HUES64 (cell line): ENCODE measurements at regions not wholly inside any gene's neighbourhood (a gene's known extent, or its start where the extent isn't known, plus 50 kb on each side); places are given as distances from the start of the nearest gene placed in this dataset.
"Not testable (repeated sequence)": the region's sequence is repeated elsewhere in the genome, so short reads cannot be mapped to it uniquely, and the experiment has no call there.

Source experiments
- H3K27ac ChIP-seq: 2 replicates; pipeline ENCODE4 v1.7.0; 2013; ENCODE audit warnings: low read depth, low read length, inconsistent platforms
- H3K27me3 ChIP-seq: 2 replicates; pipeline ENCODE4 v1.6.1; 2013; ENCODE audit warnings: mild to moderate bottlenecking, low read length; ENCODE audit not compliant: insufficient read depth
- H3K36me3 ChIP-seq: 2 replicates; pipeline ENCODE4 v1.6.1; 2013; ENCODE audit warnings: mild to moderate bottlenecking, low read length; ENCODE audit not compliant: insufficient read depth
- H3K4me1 ChIP-seq: 2 replicates; pipeline ENCODE4 v1.6.1; 2013; ENCODE audit warnings: mild to moderate bottlenecking, low read length, moderate library complexity; ENCODE audit not compliant: insufficient read depth
- H3K4me3 ChIP-seq: 2 replicates; pipeline ENCODE4 v1.5.1; 2013; ENCODE audit warnings: mild to moderate bottlenecking, low read length, moderate library complexity
- H3K9ac ChIP-seq: 2 replicates; pipeline ENCODE4 v1.6.1; 2013; ENCODE audit warnings: mild to moderate bottlenecking, low read depth, low read length
- H3K9me3 ChIP-seq: 2 replicates; pipeline ENCODE4 v1.6.1; 2013; ENCODE audit warnings: low read depth, low read length; ENCODE audit not compliant: insufficient read depth
- WGBS: fragments of 150-250, 120-280 bp; methylation state at CpG from one replicate; pipeline ENCODE4 v1.1.7; 2013; ENCODE audit warnings: missing lambda C conversion rate; 5-methylcytosine and 5-hydroxymethylcytosine counted together

DNA sequence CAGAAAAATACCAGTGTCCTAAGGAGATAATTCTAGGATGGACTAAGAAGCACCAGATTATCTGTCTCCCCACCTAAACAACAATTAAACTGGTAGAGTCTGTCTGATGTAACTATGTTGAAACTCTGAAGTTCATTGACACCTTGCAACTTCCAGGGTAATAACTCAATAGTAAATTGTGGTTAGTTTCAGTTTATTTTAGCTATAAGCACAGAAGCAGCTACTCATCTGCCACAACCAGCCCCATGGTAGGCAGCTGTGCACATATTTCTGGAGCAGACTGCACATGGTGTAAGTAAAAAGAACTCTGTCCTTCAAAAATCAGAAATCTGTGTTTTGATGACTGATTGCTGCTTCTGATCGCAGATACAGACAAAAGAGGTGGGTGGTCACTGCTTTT is 852.1 kb downstream of the CDH11 start:
- H3K27me3 ChIP-seq: no peaks in the 10 kb centered on the region
- no peak overlapping the region for H3K27ac ChIP-seq
- no peak overlapping the region for H3K4me3 ChIP-seq
- H3K9ac ChIP-seq: no peak overlapping the region
- whole genome bisulfite sequencing: 93% methylated on average over 1 of the region's 1 CpG
- no peaks in the 10 kb centered on the region for H3K36me3 ChIP-seq
- H3K4me1 ChIP-seq: no peaks in the 10 kb centered on the region
- H3K9me3 ChIP-seq: no peaks in the 10 kb centered on the region

- no peaks in the 10 kb centered on the region for H3K36me3 ChIP-seq
- no peaks in the 10 kb centered on the region for H3K4me1 ChIP-seq
- no peaks in the 10 kb centered on the region for H3K9me3 ChIP-seq
- no peak overlapping the region for H3K4me3 ChIP-seq
- no peak overlapping the region for H3K9ac ChIP-seq
- H3K27ac ChIP-seq: no peak overlapping the region
- no peaks in the 10 kb centered on the region for H3K27me3 ChIP-seq
Observed at GRCh38 chr16:64265756-64266155, 856.1 kb downstream of the CDH11 start.

- not testable (repeated sequence) for H3K9ac ChIP-seq, H3K27me3 ChIP-seq, H3K4me1 ChIP-seq, H3K9me3 ChIP-seq, H3K36me3 ChIP-seq, H3K4me3 ChIP-seq, H3K27ac ChIP-seq
- 96% methylated on average over 23 of the region's 23 CpGs for WGBS
Observed at GRCh38 chr16:64260631-64261401, 861.0 kb downstream of the CDH11 start.

DNA sequence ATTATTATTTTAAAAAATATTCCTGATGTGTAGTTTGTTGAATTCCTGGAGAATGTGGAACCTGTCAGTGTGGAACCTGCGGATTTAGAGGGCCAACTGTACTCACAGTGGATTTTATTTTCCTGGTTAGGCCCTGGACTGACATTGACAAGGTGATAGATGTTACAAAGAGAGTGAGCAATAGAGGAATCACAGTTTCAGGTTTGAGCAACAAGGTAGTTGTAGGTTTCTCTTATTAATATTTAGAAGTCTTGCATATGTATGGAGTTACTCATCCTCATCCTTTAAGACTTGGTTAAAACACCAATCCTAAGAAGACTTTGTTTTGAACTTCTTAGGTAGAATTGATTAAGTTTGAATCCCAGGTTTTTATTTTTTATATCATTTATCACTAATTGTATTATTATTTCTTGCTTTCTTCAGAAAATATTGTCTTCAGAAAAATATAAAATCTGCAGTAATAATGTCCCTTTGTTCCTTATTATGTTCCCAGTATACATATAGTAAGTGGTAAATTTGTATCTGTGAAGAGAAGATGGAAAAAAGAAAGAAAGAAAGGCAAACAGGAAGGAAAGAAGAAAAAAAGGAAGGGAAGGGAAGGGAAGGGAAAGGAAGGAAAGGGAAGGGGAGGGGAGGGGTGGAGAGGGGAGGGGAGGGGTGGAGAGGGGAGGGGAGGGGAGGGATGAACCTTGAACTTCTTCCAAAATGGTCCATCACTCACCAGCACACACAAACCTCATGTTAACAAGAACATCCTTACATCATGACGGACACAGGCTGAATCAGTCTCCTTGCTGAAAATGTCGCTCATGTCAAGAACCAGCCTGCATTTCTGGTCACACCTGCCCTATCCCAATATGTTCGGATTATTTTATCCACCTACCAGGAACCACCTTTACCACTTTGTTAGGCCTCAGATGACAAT is 867.2 kb downstream of the CDH11 start:
- 95% methylated on average over 4 of the region's 4 CpGs for WGBS
- H3K9me3 ChIP-seq: no peaks in the 10 kb centered on the region
- H3K27ac ChIP-seq: no peak overlapping the region
- H3K9ac ChIP-seq: no peak overlapping the region
- no peaks in the 10 kb centered on the region for H3K36me3 ChIP-seq
- H3K27me3 ChIP-seq: no peaks in the 10 kb centered on the region
- no peak overlapping the region for H3K4me3 ChIP-seq
- no peaks in the 10 kb centered on the region for H3K4me1 ChIP-seq

DNA sequence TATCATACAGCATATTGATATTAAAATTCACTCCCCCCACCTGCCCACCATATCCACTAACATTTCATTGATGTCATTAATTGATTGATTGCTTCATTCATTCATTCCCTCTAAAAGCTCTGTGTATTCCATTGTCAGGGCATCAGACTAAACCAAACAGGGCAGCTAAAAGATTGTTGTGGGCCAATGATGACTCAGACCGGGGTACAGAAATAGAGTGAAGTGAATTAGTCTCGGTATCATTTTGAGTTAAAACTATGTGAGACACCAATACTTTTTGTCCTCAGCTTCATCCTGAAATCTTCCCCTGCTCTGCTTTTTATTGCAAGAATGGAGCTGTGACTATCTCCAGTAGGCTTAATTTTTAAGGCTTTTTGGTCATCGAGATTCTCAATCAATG is 868.3 kb downstream of the CDH11 start:
- Histone ChIP-seq H3K9me3 (no peaks in the 10 kb centered on the region), H3K4me3 (no peak overlapping the region), H3K4me1 (no peaks in the 10 kb centered on the region), H3K27ac (no peak overlapping the region), H3K27me3 (no peaks in the 10 kb centered on the region), H3K36me3 (no peaks in the 10 kb centered on the region), H3K9ac (no peak overlapping the region)
- 97% methylated on average over 3 of the region's 3 CpGs for WGBS

DNA sequence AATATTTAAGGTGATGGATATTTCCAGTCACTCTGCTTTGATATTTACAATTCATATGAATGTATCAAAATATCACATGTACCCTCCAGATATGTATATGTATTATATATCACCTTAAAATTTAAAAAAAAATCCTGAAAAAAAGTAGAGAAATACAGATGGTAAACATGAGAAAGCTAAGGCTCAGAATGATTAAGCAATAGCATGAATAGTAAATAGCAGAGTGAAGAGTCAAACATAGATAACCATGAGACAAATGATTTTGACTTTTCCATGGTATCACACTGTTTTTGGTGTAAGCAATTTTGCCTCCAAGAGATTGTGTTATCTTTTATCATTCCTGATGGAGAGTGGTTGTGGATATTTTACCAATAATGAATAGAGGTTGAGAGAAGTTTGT is 868.8 kb downstream of the CDH11 start:
- H3K27ac ChIP-seq: no peak overlapping the region
- H3K4me1 ChIP-seq: no peaks in the 10 kb centered on the region
- no peaks in the 10 kb centered on the region for H3K9me3 ChIP-seq

GRCh38 chr16:64251742-64252141 is 870.1 kb downstream of the CDH11 start:
- WGBS: 74% methylated on average over 1 of the region's 2 CpGs
- no peak overlapping the region for H3K9ac ChIP-seq

More for the DNA sequence above, 868.8 kb downstream of the CDH11 start:
- Histone ChIP-seq H3K4me3 (no peak overlapping the region), H3K27me3 (no peaks in the 10 kb centered on the region), H3K9ac (no peak overlapping the region), H3K36me3 (no peaks in the 10 kb centered on the region)

GRCh38 chr16:64250866-64251265 is 871.0 kb downstream of the CDH11 start:
- Histone ChIP-seq H3K9me3 (no peaks in the 10 kb centered on the region), H3K4me1 (no peaks in the 10 kb centered on the region), H3K27me3 (no peaks in the 10 kb centered on the region), H3K36me3 (no peaks in the 10 kb centered on the region), H3K27ac (no peak overlapping the region), H3K4me3 (no peak overlapping the region), H3K9ac (no peak overlapping the region)
- 100% methylated on average over 1 of the region's 1 CpG for WGBS

More at GRCh38 chr16:64251742-64252141, 870.1 kb downstream of the CDH11 start:
- Histone ChIP-seq H3K36me3 (no peaks in the 10 kb centered on the region), H3K4me3 (no peak overlapping the region), H3K4me1 (no peaks in the 10 kb centered on the region), H3K9me3 (no peaks in the 10 kb centered on the region), H3K27ac (no peak overlapping the region), H3K27me3 (no peaks in the 10 kb centered on the region)

DNA sequence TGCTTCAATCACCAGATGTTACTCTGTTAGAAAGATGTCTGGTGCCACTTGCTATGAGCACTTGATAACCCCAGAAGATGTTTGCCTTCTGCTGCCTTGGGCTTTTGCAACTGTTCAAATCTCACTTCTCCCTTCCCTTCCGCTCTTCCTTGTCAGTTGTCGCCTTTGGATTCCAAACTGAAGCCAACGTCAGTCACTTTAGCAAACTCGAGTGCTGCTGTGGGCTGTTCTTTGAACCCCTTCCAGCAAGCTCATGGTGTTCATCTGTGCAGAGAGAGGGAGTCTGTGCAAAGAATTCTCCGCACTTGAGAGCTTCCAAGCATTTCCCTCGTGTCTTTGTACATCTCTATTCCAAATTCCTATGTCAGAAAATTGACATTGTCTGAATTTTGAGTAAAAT is 879.4 kb downstream of the CDH11 start:
- H3K9ac ChIP-seq: no peak overlapping the region
- H3K9me3 ChIP-seq: no peaks in the 10 kb centered on the region
- H3K4me1 ChIP-seq: no peaks in the 10 kb centered on the region
- H3K4me3 ChIP-seq: no peak overlapping the region
- H3K27me3 ChIP-seq: no peaks in the 10 kb centered on the region
- no peak overlapping the region for H3K27ac ChIP-seq
- 95% methylated on average over 4 of the region's 6 CpGs for whole genome bisulfite sequencing
- no peaks in the 10 kb centered on the region for H3K36me3 ChIP-seq

GRCh38 chr16:64240586-64240985 is 881.3 kb downstream of the CDH11 start:
- Histone ChIP-seq H3K36me3 (no peaks in the 10 kb centered on the region), H3K27ac (no peak overlapping the region), H3K9ac (no peak overlapping the region), H3K4me1 (no peaks in the 10 kb centered on the region), H3K9me3 (no peaks in the 10 kb centered on the region), H3K27me3 (no peaks in the 10 kb centered on the region), H3K4me3 (no peak overlapping the region)

- Histone ChIP-seq H3K9me3 (no peaks in the 10 kb centered on the region), H3K4me1 (no peaks in the 10 kb centered on the region), H3K9ac (no peak overlapping the region), H3K36me3 (no peaks in the 10 kb centered on the region), H3K4me3 (no peak overlapping the region), H3K27ac (no peak overlapping the region), H3K27me3 (no peaks in the 10 kb centered on the region)
Observed at GRCh38 chr16:64238571-64238970, 883.3 kb downstream of the CDH11 start.
